H1 (cell line): ENCODE measurements at regions not wholly inside any gene's neighbourhood (a gene's known extent, or its start where the extent isn't known, plus 50 kb on each side); places are given as distances from the start of the nearest gene placed in this dataset.

Source experiments
- BCL11A ChIP-seq, 2 experiments: IDR thresholded peaks; one replicate each; pipeline ENCODE4 v1.6.1; 2011; ENCODE audit warnings: low read depth in 2 of 2, low read length in 2 of 2, mild to moderate bottlenecking in 2 of 2
- CHD7 ChIP-seq: fragments of 300-600 bp; sonication (generic); IDR thresholded peaks from 2 replicates; pipeline ENCODE4 v1.7.1; 2012; ENCODE audit warnings: low read length, moderate library complexity, mild to moderate bottlenecking, inconsistent platforms; ENCODE audit not compliant: insufficient replicate concordance
- EGR1 ChIP-seq: IDR thresholded peaks from 2 replicates; pipeline ENCODE4 v1.6.1; 2011; ENCODE audit warnings: low read depth, low read length, borderline replicate concordance
- KDM4A ChIP-seq: IDR thresholded peaks from one replicate; pipeline ENCODE4 v1.7.1; 2012; ENCODE audit warnings: low read depth, mild to moderate bottlenecking, moderate library complexity, low read length, inconsistent platforms; ENCODE audit not compliant: severe bottlenecking
- SAP30 ChIP-seq: fragments of 300-600 bp; sonication (generic); IDR thresholded peaks from 2 replicates; pipeline ENCODE4 v1.7.1; 2012; ENCODE audit warnings: low read length, moderate library complexity, mild to moderate bottlenecking, inconsistent platforms; ENCODE audit not compliant: insufficient read depth, insufficient replicate concordance
- SP1 ChIP-seq: IDR thresholded peaks from 2 replicates; pipeline ENCODE4 v1.6.1; 2011; ENCODE audit warnings: low read depth, low read length
- SP4 ChIP-seq: IDR thresholded peaks from 2 replicates; pipeline ENCODE4 v1.6.1; 2012; ENCODE audit warnings: low read length, inconsistent platforms
- YY1 ChIP-seq: IDR thresholded peaks from 2 replicates; pipeline ENCODE4 v1.6.1; 2011; ENCODE audit warnings: low read depth, mild to moderate bottlenecking, low read length

GRCh38 chr6:102187186-102187585 is 793.7 kb downstream of the GRIK2 start (continued):
- TF ChIP-seq CHD7 (no peak), KDM4A (no peak), SP1 (no peak), BCL11A (IDR thresholded peaks at IDR 0.05; ENCODE audit: low read depth in 2 of 2, low read length in 2 of 2) (no peak), EGR1 (no peak), SP4 (no peak), SAP30 (no peak), YY1 (no peak)
